Type B pancreatic cell (in vitro differentiated cells): ENCODE measurements at regions not wholly inside any gene's neighbourhood (a gene's known extent, or its start where the extent isn't known, plus 50 kb on each side); places are given as distances from the start of the nearest gene placed in this dataset.

Experiments
- DNase-seq: peaks from one replicate; pipeline ENCODE4 v3.0.0; 2021; ENCODE audit warnings: mixed read lengths; ENCODE audit not compliant: unreplicated experiment; ENCODE audit errors: extremely low spot score
- H3K27ac Mint-ChIP-seq: 2 replicates; pipeline ENCODE4 v1.8.0; 2021; ENCODE audit warnings: mild to moderate bottlenecking, mixed read lengths
- H3K27me3 Mint-ChIP-seq: 2 replicates; pipeline ENCODE4 v1.8.0; 2021; ENCODE audit warnings: mixed read lengths
- H3K36me3 Mint-ChIP-seq: 2 replicates; pipeline ENCODE4 v1.8.0; 2021; ENCODE audit warnings: mixed read lengths
- H3K4me1 Mint-ChIP-seq: one replicate; pipeline ENCODE4 v1.8.0; 2021; ENCODE audit warnings: mixed read lengths; ENCODE audit not compliant: unreplicated experiment
- H3K4me3 Mint-ChIP-seq: 2 replicates; pipeline ENCODE4 v1.8.0; 2021; ENCODE audit warnings: mild to moderate bottlenecking, mixed read lengths
- H3K9me3 Mint-ChIP-seq: 2 replicates; pipeline ENCODE4 v1.8.0; 2021; ENCODE audit warnings: mixed read lengths
- CTCF ChIP-seq: fragments of 200-600 bp; sonication (generic); conservative IDR thresholded peaks from 2 replicates; pipeline ENCODE4 v1.5.0; 2021; ENCODE audit warnings: antibody characterized with exemption, mild to moderate bottlenecking

DNA sequence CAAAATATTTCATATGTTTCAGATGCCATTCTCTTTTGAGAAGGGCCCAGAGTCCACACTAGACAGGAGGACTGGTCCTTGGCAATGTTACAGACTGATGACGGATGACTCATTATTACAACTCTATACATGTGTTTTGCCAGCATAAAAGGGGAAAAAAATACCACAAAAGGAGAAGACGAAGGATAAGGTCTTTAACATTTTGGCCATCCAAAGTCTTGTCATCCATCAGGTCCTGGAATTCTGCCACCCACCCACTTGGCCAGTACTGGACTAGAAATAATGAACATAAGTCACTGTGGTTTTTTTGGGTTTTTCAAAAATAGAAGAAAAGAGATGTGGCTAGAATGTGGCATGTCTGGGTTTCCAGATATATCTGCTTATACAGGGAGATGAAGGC is 57.7 kb upstream of the BDNF start:
- H3K27me3 Mint-ChIP-seq, result no peaks in the 10 kb centered on the region
- no peaks in the 10 kb centered on the region for H3K36me3 Mint-ChIP-seq
- H3K9me3 Mint-ChIP-seq, result no peaks in the 10 kb centered on the region
- H3K27ac Mint-ChIP-seq, result no peak overlapping the region
- no peaks in the 10 kb centered on the region for H3K4me1 Mint-ChIP-seq
- no peak for TF ChIP-seq CTCF
- no peak overlapping the region for H3K4me3 Mint-ChIP-seq
- DNase-seq, result no peak

- H3K36me3 Mint-ChIP-seq, result no peaks in the 10 kb centered on the region
- H3K27me3 Mint-ChIP-seq, result peaks cover 10% of the 10 kb centered on the region
- H3K4me1 Mint-ChIP-seq, result no peaks in the 10 kb centered on the region
- TF ChIP-seq CTCF, result no peak
- DNase-seq, result no peak
- no peak overlapping the region for H3K27ac Mint-ChIP-seq
- no peak overlapping the region for H3K4me3 Mint-ChIP-seq
- H3K9me3 Mint-ChIP-seq, result no peaks in the 10 kb centered on the region
Observed at GRCh38 chr11:27754035-27755017, 54.1 kb upstream of the BDNF start.
